BE2C (cell line): ENCODE measurements at regions not wholly inside any gene's neighbourhood (a gene's known extent, or its start where the extent isn't known, plus 50 kb on each side); places are given as distances from the start of the nearest gene placed in this dataset.

Experiments used
- DNase-seq: peaks from one replicate; pipeline ENCODE4 v3.0.0-alpha.2; 2020
- H3K27me3 ChIP-seq: fragments of 250-450 bp; sonication (Bioruptor Pico); 2 replicates; pipeline ENCODE4 v1.5.1; 2020; ENCODE audit warnings: mild to moderate bottlenecking
- H3K36me3 ChIP-seq: fragments of 250-450 bp; sonication (Bioruptor Pico); 2 replicates; pipeline ENCODE4 v1.5.1; 2020; ENCODE audit warnings: mild to moderate bottlenecking
- H3K4me1 ChIP-seq: fragments of 250-450 bp; sonication (Bioruptor Pico); 2 replicates; pipeline ENCODE4 v1.5.1; 2020
- H3K4me3 ChIP-seq: 2 replicates; pipeline ENCODE4 v1.5.1; 2011; ENCODE audit warnings: low read depth, low read length
- H3K9me3 ChIP-seq: fragments of 250-450 bp; sonication (Bioruptor Pico); 2 replicates; pipeline ENCODE4 v1.5.1; 2020
- TF ChIP-seq, protein P1 (sequence below): IDR thresholded peaks from 2 replicates; pipeline ENCODE4 v1.5.1; 2012; ENCODE audit warnings: mild to moderate bottlenecking, low read depth, low read length

DNA sequence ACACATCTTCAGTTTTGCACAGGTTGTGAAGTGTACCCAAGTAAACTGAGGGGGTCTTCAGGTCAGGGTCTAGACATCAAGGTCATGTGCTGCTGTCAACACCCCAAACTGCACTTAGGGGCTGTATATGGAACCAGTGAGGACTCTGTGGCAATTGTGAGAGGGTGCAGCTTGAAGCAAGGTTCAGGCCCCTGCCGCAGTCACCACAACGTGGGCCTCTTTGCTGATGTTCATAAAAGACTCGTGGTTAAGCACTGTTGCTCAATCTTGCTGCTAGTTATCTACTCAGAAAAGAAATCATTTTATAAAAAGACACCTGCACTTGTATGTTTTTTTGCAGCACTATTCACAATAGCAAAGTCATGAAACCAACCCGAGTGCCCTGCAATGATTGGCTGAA lies 907.4 kb downstream of the UQCRFS1 start:
- Histone ChIP-seq H3K9me3 (peaks cover 3% of the 10 kb centered on the region; the same call in 1 of the 2 replicates), H3K36me3 (no peaks in the 10 kb centered on the region), H3K27me3 (no peaks in the 10 kb centered on the region), H3K4me1 (no peaks in the 10 kb centered on the region), H3K4me3 (no peak overlapping the region)
- TF ChIP-seq, protein P1, sequence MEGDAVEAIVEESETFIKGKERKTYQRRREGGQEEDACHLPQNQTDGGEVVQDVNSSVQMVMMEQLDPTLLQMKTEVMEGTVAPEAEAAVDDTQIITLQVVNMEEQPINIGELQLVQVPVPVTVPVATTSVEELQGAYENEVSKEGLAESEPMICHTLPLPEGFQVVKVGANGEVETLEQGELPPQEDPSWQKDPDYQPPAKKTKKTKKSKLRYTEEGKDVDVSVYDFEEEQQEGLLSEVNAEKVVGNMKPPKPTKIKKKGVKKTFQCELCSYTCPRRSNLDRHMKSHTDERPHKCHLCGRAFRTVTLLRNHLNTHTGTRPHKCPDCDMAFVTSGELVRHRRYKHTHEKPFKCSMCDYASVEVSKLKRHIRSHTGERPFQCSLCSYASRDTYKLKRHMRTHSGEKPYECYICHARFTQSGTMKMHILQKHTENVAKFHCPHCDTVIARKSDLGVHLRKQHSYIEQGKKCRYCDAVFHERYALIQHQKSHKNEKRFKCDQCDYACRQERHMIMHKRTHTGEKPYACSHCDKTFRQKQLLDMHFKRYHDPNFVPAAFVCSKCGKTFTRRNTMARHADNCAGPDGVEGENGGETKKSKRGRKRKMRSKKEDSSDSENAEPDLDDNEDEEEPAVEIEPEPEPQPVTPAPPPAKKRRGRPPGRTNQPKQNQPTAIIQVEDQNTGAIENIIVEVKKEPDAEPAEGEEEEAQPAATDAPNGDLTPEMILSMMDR, result no peak
- DNase-seq, result no peak

DNA sequence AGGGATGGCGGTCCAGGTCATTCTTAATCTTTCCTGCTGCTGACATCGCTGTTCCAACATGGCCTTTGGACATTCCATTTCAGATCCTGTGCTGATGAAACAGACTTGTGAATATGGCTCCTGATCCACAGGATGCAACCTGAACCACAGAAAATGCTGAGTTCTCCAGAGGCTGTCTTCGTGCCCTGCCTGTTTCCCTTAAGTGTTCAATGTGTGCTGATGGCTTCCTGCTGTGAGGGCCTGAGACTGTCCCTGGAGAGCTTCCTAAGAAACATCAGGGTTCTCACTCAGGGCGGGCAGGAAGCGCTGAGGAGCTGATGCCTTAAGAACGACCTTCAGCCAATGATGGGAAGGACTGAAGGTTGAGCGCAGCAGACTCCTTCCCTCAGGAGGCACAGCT lies 909.4 kb downstream of the UQCRFS1 start:
- Histone ChIP-seq H3K4me3 (no peak overlapping the region), H3K9me3 (peaks cover 3% of the 10 kb centered on the region; the same call in 1 of the 2 replicates), H3K4me1 (no peaks in the 10 kb centered on the region), H3K36me3 (no peaks in the 10 kb centered on the region), H3K27me3 (no peaks in the 10 kb centered on the region)
- DNase-seq, result no peak
- TF ChIP-seq, protein P1, result no peak

DNA sequence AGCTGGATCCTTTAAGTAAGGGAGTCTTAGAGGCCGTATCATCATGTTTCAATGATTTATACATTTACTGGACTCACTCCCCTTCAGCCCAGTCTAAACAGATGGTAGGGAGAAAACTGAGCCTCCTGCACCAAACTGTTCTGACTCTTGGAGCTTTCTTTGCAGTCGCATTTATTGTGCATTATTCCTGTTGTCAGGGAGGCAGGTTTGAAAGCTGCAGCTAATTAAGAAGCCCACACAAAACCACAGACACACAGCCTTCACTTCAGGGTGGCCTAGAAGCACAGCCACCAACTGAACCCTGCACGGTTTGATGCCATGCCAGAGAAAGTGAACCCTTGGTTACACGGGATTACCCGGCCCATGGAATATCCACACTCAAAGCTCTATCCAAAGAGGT lies 911.0 kb downstream of the UQCRFS1 start:
- no peaks in the 10 kb centered on the region for H3K4me1 ChIP-seq
- H3K27me3 ChIP-seq, result no peaks in the 10 kb centered on the region
- TF ChIP-seq, protein P1, result no peak
- peaks cover 3% of the 10 kb centered on the region; the same call in 1 of the 2 replicates for H3K9me3 ChIP-seq
- no peaks in the 10 kb centered on the region for H3K36me3 ChIP-seq
- H3K4me3 ChIP-seq, result no peak overlapping the region
- DNase-seq, result no peak

DNA sequence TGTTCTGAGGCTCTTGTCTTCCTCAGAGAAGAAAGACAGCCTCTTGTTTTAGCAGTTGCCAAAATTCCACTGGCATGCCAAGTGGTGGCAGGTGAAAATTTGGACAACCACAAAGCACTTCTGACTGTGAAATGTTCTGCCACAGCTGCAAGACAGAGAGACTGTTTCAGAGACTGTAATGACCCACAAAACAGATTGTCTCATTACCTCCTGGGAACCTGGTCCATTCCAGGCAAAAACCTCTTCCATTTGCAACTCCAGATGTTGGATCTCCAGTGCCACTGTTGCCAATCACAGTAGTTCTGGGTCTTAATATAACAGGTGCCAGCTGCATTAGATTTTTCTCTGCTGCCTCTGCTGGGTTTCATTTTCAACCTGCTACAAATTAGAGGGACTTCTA lies 911.5 kb downstream of the UQCRFS1 start:
- Histone ChIP-seq H3K9me3 (peaks cover 3% of the 10 kb centered on the region; the same call in 1 of the 2 replicates), H3K27me3 (no peaks in the 10 kb centered on the region), H3K4me3 (no peak overlapping the region), H3K36me3 (no peaks in the 10 kb centered on the region), H3K4me1 (no peaks in the 10 kb centered on the region)
- no peak for DNase-seq
- TF ChIP-seq, protein P1, result no peak

DNA sequence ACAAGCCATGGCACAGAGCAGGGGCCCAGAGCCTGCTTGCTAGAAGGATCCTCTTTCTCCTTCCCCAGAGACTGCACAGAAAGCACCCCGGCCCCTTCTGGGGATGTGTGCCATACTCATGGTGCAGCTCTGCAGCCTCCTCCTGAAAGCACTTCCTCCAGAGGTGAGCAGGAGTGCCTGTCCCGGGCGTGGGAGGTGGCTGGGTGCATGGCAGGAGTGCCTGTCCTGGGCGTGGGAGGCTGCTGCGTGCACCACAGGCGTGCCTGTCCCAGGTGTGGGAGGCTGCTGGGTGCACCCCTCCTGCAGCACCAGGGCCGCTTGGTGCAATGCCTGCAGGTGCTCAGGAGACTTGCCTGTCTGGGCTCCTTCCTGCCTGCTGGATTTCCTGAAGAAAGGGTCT lies 913.3 kb downstream of the UQCRFS1 start:
- TF ChIP-seq, protein P1, result no peak

DNA sequence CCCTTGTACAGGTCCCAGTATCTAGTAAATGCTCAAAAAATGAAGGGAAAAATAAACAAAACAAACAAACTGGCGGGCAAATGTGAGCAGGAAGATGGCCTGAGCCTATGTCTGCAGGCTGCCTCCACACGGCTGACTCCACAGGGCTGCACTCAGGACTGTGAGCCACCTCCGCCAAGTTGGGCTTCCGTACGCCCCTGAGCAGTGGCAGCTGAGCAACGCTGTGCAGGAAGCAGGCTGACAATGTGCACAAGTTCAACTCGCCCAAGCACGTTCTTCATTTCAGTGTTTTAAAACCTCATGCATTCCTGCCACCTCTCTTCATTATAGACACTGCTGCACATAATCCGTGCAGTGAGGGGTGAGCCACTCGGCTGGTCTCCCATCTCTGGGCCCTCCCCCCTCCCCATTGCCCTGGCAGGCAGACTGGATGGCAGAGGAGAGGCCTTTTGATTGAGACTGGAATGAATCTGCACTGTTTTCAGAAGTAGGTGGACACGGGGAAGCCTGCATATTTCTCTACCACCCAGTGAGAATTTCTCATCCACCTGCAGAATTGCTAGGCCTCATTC lies 915.3 kb downstream of the UQCRFS1 start:
- Histone ChIP-seq H3K27me3 (no peaks in the 10 kb centered on the region), H3K4me1 (no peaks in the 10 kb centered on the region), H3K9me3 (peaks cover 3% of the 10 kb centered on the region; the same call in 1 of the 2 replicates), H3K4me3 (no peak overlapping the region), H3K36me3 (no peaks in the 10 kb centered on the region)
- TF ChIP-seq, protein P1, result no peak
- no peak for DNase-seq

More for the DNA sequence above, 913.3 kb downstream of the UQCRFS1 start:
- peaks cover 3% of the 10 kb centered on the region; the same call in 1 of the 2 replicates for H3K9me3 ChIP-seq
- H3K4me3 ChIP-seq, result no peak overlapping the region
- H3K4me1 ChIP-seq, result no peaks in the 10 kb centered on the region
- no peaks in the 10 kb centered on the region for H3K27me3 ChIP-seq
- no peak for DNase-seq
- no peaks in the 10 kb centered on the region for H3K36me3 ChIP-seq
